HG03095 (cell line): ENCODE measurements at regions not wholly inside any gene's neighbourhood (a gene's known extent, or its start where the extent isn't known, plus 50 kb on each side); places are given as distances from the start of the nearest gene placed in this dataset.

Source experiments
- ATAC-seq: cut with Tn5 transposase; IDR thresholded peaks from one replicate; pipeline ENCODE4 v1.9.1; 2021; ENCODE audit warnings: moderate library complexity; ENCODE audit not compliant: unreplicated experiment

- ATAC-seq = no peak
Observed at GRCh38 chr18:27699137-27699536, 477.8 kb downstream of the CDH2 start.

DNA sequence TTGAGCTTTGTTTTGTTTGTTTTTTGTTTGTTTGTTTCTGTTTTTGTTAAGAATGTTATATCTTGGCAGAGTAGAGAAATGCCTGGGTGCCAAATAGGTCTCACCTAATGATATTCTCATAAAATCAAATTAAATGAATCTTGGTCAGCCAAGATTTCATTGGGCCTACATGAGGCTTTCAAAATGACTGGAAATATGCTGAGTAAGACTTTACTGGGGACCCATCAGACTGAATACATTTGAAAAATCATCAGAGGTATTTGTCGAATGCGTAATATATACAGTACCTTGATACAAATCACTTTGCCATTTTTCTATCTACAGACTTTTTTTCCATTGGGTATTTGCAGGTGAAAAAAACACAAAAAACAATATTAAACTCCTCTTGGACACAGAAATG is 480.8 kb downstream of the CDH2 start:
- no peak for ATAC-seq

GRCh38 chr18:27695503-27695902 is 481.4 kb downstream of the CDH2 start:
- ATAC-seq = no peak

DNA sequence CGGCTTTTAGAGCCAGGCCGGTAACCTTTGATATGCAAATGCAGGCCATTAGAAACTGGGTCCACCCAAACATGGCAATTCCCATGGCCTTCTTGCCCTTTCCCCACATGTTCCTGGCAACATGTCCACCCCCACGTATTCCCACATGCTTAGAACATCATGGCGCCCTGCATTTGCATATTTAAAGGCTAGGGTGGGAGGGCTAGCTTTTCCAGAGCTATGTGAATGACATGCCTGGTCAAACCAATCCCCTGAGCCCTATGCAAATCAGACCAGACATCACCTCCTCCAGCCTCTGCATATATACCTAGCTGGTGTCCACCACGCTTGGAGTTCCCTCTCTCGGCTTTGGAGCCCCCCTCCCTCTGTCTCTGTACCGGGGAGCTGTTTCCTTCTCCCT is 481.9 kb downstream of the CDH2 start:
- ATAC-seq = no peak

GRCh38 chr18:27688581-27688980 is 488.3 kb downstream of the CDH2 start:
- ATAC-seq = no peak

DNA sequence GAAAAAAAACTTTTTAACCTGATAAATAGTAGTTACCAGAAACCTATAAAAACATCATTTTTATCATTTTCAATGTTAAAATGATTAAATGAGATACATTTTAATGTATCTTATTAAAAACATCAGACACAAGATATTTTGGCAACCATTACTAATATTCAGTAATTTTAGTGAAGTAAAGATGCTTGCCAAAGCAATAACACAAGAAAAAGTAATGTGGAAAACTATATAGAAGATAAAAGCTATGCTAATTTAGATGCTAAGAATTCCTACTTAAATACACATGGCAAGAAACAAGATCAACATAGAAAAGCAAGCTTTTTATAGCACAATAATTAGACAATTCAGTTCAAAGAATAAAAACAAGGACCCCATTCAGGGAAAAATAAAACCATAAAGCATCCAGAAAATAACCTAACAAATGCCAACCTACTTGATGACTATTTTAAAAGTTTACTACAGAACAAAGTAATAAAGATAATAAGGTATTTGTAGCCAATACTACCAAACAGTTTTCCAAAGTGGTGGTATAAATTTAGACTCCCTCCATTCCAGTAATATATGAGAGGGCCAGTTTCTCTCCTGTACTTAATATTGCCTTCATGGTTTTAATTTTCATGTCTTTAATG is 489.5 kb downstream of the CDH2 start:
- no peak for ATAC-seq

DNA sequence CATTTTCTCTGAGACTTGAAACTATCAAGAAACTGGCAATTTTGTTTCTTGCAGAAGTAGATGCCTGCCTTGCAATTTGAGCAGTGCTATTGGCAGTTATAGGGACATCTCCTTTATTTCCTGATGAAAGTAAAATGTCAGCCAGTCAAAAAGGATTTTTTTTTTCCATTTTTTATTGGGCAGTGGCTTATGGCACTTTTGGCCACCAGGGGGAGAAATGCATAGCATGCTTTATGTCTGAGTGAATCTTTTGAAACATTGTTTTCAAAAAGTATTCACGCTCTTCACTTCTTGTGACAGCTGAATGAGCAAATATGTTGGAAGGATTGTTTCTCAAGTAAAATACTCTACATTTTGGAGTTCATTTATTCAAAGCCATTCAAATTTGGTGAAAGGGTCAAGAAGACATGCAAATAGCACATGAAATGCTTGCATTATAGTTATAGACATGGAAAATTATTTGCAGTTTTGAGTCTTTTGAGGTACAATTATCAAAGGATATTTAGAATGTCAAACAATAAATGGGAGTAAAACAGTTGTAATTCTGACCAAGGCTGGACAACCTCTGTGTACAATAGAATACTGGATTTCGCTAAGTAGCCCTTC is 491.0 kb downstream of the CDH2 start:
- no peak for ATAC-seq

- ATAC-seq = no peak
Observed at GRCh38 chr18:27685091-27685490, 491.8 kb downstream of the CDH2 start.

GRCh38 chr18:27674411-27674810 is 489.3 kb upstream of the CHST9 start:
- ATAC-seq = no peak

- no peak for ATAC-seq
Observed at GRCh38 chr18:27673861-27674260, 488.8 kb upstream of the CHST9 start.

DNA sequence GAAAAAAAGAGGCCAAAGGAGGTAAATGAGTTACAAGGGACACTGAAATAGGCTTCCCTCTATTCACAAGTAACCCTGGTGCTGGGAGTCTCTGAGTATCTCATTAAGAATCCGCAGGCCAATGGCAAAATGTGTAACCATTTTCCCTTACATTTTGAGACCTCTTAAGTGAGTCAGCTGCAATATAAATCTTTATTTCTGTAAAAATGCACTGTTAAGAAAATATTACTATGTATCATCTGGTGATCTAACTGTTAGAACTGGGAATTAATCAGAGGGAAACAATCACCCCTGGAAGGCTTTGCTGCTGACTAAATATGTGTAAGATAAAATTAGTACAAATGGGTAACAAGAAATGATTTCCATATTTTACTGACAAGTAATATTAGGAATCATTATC is 483.1 kb upstream of the CHST9 start:
- ATAC-seq = no peak

GRCh38 chr18:27667064-27667463 is 482.0 kb upstream of the CHST9 start:
- ATAC-seq = no peak

- no peak for ATAC-seq
Observed at GRCh38 chr18:27666016-27666415, 480.9 kb upstream of the CHST9 start.

DNA sequence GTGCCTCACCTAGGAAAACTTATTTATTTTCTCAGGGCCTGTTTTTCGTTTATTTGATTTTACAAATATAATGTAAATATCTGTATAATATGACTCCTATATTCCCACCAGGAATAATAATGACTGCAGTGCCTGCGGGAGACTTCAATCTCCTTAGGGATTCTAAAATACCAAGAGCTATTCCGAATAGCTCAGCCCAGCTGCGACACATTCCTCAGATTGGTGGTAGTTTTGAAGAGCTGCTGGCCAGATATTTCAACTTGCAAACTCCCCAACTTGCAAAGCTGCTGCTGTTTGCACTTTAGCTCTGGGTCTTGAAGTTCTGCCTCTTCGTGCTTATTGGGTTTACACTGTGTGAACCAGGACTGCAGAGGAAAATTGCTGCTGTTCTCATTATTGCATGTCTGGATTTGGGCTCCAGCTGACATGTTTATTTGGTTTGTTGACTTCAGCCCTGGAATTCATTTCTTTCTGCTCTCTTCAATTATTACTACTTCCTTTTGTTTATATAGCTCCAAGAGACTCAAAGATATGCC is 480.2 kb upstream of the CHST9 start:
- no peak for ATAC-seq

GRCh38 chr18:27662949-27663348 is 477.8 kb upstream of the CHST9 start:
- no peak for ATAC-seq

- no peak for ATAC-seq
Observed at GRCh38 chr18:27662537-27662936, 477.4 kb upstream of the CHST9 start.

DNA sequence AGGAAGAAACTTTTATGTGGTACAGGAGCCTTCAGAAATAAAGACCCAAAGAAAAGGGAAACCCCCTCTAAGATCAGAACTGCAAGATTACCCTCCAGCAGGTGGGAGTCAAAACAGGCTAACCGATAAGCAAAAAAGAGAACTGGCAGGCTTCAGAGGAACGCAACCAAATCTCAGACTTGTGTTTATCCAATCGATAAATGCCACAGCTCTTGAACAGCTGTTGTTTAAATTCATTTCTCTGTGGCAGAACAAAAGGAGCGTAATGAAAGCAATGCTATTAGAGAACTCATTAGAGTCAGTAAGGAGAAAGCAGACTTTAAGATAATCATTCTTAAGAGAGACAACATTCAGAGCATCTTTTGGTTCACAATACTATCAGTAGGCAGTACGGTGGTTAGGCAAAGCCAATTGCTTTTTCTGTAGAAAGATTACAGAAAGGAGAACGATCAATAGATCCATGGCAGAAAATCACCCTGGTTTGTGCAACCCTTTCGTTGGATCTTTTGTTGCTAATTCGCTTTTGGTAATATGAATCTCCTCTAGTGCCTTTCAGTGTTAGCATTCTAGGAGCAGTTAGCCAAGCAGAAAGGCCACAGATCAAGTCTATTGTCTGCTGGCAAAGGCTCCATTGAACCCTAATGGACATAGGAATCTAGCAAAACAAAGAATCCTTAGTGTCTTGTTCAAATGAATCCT is 476.4 kb upstream of the CHST9 start:
- no peak for ATAC-seq

DNA sequence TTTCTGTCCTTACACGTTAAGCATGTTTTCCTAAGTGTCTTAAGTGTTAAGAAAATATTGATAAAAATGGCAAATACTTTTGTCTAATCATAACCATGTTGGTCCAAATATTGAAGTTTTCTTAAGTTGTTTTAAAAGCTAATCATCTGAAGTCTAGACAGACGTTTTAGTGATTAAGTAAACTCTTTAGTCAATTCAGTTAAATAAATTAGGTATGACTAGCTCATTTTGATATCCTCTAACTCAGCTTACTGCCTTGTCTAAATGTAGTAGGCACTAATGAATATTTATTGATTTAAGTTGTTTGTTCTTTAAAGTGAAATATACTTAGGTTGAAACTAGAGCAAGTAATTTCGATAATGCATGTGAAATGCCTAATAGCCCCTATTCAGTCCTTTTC is 471.8 kb upstream of the CHST9 start:
- ATAC-seq = no peak

GRCh38 chr18:27656167-27656778 is 471.2 kb upstream of the CHST9 start:
- ATAC-seq = no peak

- ATAC-seq = no peak
Observed at GRCh38 chr18:27653247-27653646, 468.1 kb upstream of the CHST9 start.

GRCh38 chr18:27652480-27653121 is 467.5 kb upstream of the CHST9 start:
- ATAC-seq = no peak
